ENCODE measurements at regions not wholly inside any gene's neighbourhood (a gene's known extent, or its start where the extent isn't known, plus 50 kb on each side); places are given as distances from the start of the nearest gene placed in this dataset.

DNA sequence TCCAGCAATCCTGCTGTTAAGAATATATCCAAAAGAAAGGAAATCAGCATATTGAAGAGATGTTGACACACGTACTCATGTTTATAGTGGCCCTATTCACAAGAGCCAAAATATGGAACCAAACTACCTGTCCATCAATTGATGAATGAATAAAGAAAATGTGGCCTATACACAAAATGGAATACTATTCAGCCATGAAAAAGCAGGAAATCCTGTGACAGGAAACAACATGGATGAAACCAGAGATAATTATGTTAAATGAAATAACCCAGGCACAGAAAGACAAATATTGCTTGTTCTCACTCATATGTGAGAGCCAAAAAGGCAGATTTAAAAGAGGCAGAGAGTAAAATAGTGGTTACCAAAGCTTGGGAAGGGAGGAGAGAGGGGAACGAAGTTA is 127.1 kb downstream of the KCNJ2 start:
- TF ChIP-seq, protein P1, sequence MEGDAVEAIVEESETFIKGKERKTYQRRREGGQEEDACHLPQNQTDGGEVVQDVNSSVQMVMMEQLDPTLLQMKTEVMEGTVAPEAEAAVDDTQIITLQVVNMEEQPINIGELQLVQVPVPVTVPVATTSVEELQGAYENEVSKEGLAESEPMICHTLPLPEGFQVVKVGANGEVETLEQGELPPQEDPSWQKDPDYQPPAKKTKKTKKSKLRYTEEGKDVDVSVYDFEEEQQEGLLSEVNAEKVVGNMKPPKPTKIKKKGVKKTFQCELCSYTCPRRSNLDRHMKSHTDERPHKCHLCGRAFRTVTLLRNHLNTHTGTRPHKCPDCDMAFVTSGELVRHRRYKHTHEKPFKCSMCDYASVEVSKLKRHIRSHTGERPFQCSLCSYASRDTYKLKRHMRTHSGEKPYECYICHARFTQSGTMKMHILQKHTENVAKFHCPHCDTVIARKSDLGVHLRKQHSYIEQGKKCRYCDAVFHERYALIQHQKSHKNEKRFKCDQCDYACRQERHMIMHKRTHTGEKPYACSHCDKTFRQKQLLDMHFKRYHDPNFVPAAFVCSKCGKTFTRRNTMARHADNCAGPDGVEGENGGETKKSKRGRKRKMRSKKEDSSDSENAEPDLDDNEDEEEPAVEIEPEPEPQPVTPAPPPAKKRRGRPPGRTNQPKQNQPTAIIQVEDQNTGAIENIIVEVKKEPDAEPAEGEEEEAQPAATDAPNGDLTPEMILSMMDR (IDR thresholded peaks at IDR 0.05; ENCODE audit: low read length) = no peak
- no peak for TF ChIP-seq EZH2 (IDR thresholded peaks at IDR 0.05; ENCODE audit: borderline replicate concordance, low read length)

All from OCI-LY1 (cell line).